Activated naive CD4-positive, alpha-beta T cell treated with Interleukin-2 at 50 U/mL for 16 hours (primary cell): ENCODE measurements at regions not wholly inside any gene's neighbourhood (a gene's known extent, or its start where the extent isn't known, plus 50 kb on each side); places are given as distances from the start of the nearest gene placed in this dataset.
"Not testable (repeated sequence)": the region's sequence is repeated elsewhere in the genome, so short reads cannot be mapped to it uniquely, and the experiment has no call there.

Experiments
- DNase-seq: peaks from one replicate; pipeline ENCODE4 v3.0.0-alpha.2; 2020

DNA sequence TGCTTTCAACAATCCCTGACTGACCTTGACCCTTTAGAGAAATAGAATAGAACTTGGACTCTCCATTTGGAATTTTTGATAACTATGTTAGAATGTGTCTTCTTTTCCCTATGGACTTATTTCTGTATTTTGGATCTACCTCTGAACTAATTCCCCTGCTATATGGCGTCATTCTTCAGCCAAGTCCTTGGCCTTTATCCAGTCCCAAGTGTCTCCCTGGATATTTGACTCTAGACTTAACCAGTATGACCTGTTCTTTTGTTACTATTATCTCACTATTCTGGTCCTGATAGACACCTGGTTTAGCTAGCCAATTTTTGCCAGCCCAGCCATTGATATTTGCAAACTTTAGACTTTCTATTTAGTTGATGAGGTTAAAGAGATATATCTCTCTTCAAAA is 186.8 kb downstream of the KCNS3 start:
- DNase-seq, result no peak

DNA sequence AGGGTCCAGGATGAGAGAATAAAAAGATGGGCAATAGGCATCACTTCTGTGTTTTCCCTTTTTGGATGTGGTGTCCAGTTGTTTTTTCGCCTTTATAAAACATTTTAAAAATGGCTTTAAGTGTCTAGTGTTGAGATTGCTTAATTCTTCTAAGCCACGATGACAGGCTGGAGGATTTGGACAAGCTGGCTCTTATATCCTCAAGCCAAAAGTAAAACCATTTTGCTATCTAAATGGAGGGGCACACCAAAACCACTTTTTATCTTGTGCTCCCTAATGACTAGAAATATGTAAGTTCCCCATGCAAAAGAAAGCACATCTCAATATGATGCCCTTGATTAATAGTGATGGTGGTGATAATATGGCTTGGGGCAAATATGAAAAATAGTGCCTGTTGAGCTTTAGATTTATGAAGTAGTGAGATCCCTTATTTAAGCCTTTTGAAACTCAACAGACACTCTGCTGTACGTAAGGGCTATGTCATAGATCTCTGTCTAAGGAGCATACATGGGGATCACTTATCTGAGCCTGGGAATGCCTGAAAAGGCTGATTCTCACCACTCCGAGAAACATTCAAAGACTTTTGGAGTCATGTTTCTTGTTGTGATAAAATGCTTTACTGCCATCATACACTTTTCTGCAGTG is 185.5 kb downstream of the KCNS3 start:
- no peak for DNase-seq

DNA sequence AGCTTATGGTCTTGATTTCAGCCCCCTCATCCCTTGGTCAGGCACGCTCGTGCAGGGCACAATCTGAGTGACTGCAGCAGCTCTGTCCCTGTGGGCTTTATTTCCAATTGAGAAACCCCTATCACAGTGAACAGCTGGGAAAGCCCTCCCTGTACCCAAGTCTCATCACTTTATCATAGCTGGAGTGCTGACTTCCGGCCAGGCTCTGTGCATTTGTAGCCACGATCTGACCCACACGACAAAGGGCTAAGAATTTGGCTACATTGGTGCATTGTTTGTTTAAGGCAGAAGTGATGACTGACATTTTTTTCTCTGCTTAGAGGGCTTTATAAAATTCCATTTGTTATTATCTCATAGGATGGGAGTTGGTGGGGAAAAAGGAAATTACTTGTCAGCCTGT is 184.4 kb downstream of the KCNS3 start:
- DNase-seq, result no peak

DNA sequence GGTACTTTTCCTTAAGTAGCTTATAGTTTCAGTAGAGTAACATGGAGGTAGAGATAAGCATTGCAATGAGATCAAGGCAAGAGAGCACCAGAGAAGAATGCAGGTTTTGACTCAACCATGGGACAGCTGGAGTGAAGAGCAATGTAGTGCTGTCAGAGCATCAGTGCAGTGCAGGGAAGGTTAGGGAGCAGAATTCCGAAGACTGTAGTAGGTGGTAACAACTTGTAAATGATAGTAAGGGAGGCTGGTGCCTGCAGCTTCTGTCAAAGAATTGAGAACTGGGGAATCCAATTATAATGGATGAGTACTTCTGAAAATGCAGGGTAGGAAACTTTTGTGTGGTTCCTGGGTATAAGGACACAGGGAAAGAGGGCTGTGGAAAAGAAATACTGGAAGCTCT is 183.2 kb downstream of the KCNS3 start:
- no peak for DNase-seq

DNA sequence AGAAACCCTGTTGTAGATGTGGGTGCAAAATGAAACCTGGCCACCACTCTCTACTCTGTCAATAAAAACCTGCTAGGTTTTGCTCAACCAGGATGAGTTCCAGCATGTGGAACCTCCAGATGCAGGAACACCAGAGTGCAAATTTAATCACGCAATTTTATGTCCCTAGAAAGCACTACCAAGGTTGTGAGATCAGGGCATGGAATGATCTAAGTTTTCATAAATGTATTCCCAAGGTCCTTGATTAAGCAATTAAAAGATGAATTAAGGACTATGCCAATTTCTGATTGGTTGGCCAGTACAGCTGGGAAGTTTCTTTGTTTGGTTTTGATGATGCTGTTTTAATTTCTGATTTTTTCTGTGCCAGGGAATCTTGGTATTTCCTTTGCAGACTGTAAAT is 179.2 kb downstream of the KCNS3 start:
- no peak for DNase-seq

DNA sequence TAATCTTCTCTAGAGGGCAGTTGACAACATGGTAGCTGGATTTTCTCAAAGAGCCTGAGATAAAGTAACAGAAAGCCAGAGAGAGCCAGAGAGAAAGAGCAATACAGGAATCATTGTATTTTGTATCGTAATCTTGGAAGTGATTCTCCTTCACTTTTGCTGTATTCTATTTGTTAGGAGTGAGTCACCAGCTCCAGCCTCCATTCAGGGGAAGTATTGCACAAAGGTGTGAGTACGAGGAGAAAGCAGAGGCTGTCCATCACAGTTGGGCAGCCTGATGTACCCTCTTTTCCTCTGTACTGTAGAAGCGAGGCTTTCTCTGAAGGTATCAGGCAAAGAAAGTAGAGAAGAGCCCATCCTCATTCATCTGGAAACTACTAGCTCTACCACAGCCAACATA is 176.8 kb downstream of the KCNS3 start:
- no peak for DNase-seq

DNA sequence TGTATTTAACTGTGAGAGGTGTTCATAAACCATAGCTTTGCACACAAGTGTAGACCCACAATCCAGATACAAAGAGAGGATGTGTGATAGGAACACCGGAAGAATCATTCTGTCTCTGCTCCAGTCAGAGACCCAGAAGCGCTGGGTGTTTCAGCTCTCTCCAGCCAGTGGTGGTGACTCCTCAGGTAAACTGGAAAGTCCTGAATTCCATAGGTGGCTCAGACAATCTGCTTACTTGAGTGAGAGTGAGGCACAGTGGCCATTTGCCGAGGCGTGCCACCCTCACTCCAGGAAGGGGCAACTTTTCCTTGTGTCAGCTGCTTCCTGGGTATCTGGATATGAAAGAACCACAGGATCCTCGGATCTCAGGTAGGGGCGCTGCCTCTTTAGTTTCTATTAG is 171.5 kb downstream of the KCNS3 start:
- DNase-seq, result no peak

DNA sequence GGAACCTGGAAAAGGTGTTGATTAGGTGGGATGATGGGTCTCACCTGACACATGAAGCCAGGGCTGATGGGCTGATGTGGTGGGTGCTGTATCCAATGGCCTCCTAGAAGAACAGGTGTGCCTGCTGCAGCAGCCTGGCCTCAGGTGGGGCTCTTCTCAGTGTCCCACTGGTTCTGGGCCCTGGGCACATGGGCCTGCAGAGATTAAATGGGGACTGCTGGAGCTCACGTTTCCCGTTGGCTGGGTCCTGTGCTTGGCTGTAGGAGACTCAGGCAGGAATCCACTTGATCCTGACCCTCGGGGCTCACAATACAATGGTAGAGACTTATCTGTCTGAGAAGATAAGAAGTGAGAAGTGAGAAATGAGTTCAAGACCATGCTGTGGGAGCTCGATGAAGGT is 170.9 kb downstream of the KCNS3 start:
- DNase-seq, result no peak

DNA sequence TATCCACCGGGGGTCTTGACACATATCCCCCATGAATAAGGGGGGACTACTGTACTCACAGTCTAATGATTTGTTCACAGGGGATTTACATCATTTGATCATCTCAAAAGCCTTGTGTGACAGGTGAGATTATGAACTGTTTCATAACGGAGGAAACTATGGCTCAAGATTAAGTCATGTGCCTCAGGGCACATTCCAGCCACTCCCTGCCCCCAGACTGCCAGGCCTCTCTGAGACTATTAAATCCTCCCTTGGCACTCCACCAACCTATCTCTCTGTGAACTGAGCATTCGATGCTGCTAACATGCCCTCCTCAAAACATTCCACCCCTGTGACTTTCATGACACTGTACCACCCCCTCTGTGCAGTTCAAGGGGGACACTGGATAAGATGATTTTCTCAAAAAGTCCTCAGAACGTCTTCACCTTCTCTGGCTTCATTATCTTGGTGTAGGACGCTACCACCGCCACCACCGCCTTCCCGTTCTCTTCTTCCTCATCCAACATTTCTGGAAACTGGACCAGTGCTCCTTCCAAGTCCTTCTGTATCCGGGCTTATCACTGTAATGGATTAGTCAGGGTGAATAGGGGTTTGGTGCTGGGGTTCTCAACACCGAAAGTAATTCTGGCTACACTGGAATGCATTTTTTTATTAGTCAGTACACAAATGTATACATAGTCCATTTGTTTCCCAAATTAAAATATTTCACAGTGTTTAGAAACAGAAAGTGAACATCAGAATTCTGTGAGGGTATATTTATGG is 169.6 kb downstream of the KCNS3 start:
- no peak for DNase-seq

DNA sequence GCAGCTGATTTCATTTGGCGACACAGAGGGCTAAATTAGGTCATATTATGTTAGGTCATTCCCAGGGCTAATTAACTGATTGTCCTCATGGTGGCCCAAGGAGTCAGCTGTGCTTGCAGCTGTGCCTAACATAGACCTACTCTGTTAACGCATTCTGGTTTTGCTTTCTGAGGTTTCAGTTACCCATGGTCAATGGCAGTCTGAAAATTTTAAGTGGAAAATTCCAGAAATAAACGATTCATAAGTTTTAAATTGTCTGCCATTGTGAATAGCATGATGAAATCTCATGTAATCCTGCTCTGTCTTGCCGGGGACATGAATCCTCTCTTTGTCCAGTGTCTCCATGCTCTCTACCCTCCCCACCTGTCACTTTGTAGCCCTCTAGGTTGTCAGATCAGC is 168.7 kb downstream of the KCNS3 start:
- DNase-seq, result no peak

DNA sequence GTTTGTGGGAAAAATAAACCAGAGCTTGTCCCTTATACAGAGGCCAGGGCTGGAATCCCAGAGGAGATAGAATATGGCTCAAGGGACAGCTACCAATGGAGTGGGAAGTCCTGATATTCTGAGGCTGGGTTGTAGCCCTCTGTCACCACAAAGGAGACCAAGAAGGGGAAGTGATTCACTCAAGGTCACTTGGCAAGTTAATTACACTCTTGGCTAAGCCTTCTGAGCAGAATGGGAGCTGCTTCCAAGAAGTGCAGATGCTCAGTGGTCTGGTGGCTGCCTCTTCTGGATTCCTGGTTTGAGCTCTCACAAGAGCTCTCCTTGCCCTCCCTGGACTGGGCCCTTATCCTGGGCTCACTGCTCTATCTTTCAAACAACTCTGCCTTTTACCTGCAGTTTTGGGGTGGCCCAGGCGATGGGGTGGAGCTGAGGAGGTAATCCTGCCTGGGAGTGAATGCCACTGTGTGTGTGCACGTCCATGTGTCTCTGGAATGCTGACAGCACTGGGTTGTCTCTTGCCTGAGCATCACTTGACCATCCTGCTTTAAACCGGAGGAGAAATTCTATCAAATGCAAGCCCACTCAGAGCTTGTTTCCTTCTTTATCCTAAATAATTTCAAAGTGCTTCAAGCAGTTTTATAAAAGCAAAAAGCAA is 168.2 kb downstream of the KCNS3 start:
- DNase-seq, result no peak

DNA sequence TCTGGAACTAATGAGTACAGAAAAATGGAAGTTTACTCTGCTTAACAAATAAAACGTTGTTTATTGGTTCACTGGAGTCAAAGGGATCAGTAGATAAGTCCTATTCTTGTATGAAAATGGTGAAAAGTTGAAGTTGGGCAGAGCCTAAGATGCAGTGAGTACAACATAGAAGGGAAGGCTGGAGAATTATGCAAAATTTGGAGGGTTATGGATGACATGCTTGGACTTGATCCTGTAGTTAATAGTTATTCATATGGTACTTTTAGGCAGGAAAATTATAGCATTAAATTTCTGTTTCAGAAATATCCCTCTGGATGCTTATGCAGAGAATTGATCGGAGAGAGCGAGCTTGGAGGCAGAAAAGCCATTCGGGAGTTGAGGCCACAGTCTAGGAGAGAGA is 167.6 kb downstream of the KCNS3 start:
- no peak for DNase-seq

DNA sequence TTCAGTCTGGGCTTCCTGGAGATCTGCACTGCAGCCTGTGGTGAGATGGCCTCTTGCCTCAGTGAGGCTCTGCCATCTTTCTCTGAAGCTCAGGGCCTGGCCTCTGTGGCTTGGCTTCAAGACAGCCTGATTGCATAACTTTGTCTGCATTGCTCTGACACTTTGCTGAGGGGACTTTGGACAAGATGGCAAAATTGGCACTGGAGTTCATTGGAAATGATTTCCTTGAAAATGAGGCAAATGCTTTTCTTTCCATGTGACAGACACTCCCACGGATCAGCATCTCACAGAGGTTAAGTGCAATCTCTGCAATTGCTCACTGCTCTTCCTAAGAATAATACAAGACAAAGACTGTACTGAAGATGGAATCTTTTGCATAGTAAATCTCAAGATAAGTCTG is 166.8 kb downstream of the KCNS3 start:
- no peak for DNase-seq

DNA sequence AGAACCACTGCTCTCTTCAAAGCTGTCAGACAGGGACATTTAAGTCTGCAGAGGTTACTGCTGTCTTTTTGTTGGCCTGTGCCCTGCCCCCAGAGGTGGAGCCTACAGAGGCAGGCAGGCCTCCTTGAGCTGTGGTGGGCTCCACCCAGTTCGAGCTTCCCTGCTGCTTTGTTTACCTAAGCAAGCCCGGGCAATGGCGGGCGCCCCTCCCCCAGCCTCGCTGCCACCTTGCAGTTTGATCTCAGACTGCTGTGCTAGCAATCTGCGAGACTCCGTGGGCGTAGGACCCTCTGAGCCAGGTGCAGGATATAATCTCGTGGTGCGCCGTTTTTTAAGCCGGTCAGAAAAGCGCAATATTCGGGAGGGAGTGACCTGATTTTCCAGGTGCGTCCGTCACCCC is 138.9 kb downstream of the KCNS3 start:
- not testable (repeated sequence) for DNase-seq

DNA sequence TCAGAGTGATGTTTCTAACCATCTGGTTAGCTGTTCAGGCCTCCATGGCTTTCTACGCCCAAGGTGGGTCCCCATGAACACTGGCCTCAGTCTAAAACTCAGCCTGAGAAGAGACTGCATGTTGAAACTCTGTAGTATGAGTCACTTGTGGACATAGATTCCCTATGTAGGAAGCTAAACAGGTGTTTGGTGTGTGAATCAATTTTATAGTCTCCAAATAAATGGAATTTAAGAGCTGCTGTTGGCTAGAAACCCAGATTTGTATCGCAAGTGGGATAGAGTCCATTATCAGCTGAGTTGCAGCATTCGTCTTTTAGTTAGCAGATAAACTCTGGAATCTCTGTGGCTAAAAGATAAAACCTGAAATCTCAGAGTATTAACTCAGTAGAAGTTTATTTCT is 131.4 kb downstream of the KCNS3 start:
- no peak for DNase-seq

DNA sequence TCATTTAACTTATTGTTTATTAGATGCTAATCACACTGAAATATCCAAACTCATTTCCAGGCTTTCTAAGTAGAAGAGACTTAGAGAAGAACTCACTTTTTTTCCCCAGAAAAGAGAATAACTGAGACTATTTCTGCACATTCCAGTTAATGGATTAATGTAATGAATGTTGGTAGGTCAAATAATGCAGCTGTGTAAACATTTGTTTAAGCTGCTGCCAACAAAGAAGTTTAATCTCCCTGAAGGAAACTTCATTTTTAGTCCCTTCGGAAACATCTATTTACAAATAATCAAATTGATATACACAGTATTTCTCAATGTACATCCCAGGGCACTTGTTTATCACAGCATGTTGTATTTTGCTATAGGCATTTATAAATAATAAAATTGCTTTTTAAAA is 126.9 kb downstream of the KCNS3 start:
- DNase-seq, result no peak

DNA sequence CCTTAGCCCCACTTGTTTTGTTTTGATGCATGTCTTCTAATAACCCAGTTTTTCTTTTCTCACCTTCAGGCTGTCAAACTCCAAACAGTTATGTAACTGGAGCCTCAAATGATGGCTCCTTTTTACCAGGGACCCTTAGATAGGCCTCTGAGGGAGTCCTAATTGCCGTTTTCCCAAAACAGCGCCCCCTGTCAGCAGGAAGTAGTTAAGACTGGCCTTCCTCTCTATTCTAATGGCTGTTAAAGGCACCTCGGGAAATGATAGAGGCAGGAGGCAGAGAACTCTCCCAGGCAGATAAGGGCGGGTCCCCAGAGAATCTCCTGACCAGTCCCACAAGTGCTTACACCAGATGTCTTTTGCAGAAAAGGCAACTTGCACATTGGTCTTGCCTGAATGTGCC is 123.2 kb downstream of the KCNS3 start:
- no peak for DNase-seq

DNA sequence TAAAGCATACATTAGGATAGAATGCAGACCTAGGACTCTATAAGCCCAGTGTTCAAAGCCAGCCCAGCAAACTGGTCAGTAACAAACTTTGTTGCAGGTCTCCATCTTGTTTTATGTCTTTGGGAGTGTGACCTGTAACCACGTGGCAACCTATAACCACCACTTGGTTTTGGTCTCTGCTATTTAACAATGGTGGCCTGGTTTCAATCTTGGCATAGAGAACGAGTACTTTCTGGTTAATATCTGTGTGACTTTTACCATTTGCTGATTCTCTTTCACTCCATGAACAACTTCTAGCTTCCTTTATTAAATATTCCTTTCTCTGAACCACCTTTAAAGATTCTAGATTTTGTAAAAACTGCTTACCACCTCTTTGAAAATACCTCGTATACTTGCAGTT is 118.5 kb downstream of the KCNS3 start:
- DNase-seq, result no peak

DNA sequence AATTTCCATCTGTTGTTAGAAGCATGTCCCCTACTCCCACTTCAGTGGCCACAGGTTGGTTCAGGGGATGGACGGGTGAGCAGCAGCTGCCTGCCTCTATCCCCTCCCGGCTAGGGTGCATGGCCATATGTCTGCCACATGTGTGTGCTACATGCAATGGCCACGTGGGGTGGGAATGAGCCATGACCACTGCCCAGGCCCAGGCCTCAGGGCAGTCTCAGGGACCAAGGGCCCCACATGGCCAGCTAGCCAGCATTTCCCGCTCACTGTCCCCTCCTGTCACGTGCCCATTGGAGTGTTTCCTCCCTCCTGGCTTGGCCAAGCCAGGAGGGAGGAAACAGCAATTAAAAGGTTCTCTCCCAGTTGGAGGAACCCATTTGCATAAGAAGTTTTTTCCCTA is 117.1 kb downstream of the KCNS3 start:
- DNase-seq, result no peak
